ENCODE measurements at regions not wholly inside any gene's neighbourhood (a gene's known extent, or its start where the extent isn't known, plus 50 kb on each side); places are given as distances from the start of the nearest gene placed in this dataset.

- DNase-seq: no peak
Measured at GRCh38 chr10:121285406-121286196, 312.6 kb downstream of the FGFR2 start.

- no peak for DNase-seq
Measured at GRCh38 chr10:121288011-121288410, 310.2 kb downstream of the FGFR2 start.

DNA sequence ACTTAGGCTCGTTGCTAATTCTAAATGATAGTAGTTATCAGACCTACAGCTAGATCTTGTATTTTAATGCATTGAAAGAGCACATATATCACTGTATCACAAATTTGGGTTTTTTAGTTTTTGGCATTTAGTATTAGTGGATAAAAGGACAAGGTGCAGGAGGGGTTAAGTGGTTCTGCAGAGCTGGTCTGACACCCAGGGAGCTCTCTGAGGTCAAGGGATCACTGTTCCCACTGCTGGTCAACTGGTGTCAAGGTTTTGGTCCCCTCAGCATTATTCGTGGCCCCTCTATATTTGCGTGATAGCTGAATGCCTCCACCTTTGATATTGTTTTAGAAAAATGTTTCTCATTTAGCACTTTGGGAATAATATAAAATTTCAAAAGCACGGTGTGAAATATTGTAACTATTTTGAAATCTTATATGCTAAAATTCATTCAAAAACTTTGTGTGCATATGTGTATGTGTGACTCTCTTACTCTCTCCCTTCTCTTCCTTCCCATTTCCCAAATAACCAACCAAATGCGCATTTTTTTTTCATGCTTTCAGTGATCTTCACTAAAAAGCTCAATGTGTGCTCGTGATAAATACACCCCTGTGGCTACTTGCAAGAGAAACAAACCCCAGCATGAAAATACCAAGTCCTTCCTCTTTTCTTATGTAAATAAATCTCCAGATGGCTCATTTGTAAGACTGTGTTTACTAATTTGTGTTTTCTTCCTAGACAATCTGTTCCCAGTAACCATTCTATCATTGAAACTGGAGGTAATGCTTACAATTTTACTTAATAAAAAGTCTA lies 309.2 kb downstream of the FGFR2 start:
- no peak for DNase-seq

DNA sequence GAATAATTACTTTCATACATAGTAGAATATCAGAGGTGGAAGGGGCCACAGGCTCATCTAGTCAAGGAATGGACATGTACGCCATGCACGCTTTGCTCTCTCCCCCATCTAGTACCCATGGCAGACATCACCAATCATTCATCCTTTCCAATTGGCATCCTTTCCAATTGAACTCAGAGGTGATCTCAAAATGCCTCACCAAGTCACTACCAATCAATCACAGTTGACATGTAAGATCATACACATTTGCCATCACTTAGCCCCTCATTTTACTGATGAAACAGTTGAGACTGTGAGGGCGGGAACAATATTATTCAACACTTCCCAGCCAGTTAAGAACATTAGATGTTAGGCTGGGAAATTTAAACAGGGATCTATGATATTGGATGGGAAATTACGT lies 308.4 kb downstream of the FGFR2 start:
- DNase-seq: no peak

- no peak for DNase-seq
Measured at GRCh38 chr10:121290674-121291073, 307.6 kb downstream of the FGFR2 start.

DNA sequence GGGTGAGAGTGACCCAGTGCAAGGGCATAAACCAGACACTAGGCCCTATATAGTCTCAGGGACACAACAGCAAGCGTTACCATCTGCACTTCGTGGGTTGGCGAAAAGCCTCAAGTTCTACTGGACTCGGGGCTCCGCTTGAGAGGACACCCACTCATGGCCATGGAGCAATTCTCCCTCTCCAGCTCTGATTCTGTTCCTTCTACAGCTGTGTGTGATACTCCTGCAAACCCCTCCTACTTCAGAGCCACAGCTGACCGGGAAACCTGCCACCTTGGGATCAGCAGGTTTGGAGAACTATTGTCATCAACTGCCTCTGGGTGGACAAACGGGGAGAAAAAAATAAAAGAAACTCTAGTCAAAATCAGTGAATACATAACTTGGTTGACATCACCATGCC lies 306.9 kb downstream of the FGFR2 start:
- no peak for DNase-seq

DNA sequence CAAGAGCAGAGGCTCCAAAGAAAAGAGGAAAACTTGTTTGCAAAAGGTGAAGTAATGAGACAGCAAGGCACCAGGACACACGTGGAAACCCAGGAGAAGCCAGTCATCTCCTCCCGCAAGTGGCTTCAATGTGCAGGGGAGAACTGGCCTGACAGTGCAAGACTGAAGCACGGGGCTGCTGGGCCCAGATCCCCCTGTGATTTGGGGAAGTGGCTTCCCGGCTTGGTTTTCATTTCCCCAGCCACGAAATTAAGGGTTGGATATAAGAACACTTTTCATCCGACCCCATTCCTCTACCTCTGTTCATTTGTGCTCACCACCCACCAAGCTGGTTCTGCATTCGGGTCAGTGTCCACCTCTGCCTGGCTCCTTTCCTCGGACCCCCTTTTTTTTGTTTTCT lies 306.4 kb downstream of the FGFR2 start:
- DNase-seq: no peak

GRCh38 chr10:121292321-121292720 lies 305.9 kb downstream of the FGFR2 start:
- no peak for DNase-seq

DNA sequence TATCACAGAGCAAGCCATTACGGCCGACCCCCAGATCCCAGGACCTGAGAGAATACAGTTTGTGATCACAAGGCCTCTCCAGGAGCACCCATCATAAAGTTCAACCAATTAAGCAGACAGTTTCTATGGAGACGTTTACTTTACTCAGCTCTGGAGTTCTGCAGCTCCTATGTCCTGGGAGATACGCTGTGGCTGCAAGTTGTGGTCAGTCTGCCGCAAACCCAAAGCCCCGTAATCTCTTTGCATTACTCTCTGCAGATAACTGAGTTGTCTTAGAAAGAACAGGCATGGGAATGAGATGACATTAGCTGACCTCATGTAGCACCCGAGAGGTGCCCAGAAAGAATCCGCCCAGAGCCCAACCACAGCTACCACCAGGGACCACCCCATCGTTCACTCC lies 305.1 kb downstream of the FGFR2 start:
- no peak for DNase-seq

DNA sequence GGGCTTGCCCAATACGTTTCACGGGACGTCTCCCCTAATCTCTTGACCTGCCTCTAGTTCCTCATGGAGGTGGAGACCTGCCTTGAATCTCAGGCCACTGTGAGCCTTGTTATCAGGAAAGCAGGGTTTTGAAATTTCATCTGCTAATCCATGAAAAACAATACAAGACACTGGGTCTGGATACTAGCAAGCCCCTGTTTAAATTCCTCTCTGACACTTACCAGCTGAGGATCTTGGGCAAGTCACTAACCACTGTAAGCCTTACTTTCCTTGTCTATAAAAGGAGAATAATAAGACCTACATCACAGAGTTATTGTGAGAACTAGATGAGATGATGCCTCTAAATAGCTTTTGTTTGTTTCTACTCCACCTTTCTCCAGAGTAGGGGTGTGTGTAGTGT lies 303.6 kb downstream of the FGFR2 start:
- no peak for DNase-seq

GRCh38 chr10:121296378-121296777 lies 301.9 kb downstream of the FGFR2 start:
- no peak for DNase-seq

DNA sequence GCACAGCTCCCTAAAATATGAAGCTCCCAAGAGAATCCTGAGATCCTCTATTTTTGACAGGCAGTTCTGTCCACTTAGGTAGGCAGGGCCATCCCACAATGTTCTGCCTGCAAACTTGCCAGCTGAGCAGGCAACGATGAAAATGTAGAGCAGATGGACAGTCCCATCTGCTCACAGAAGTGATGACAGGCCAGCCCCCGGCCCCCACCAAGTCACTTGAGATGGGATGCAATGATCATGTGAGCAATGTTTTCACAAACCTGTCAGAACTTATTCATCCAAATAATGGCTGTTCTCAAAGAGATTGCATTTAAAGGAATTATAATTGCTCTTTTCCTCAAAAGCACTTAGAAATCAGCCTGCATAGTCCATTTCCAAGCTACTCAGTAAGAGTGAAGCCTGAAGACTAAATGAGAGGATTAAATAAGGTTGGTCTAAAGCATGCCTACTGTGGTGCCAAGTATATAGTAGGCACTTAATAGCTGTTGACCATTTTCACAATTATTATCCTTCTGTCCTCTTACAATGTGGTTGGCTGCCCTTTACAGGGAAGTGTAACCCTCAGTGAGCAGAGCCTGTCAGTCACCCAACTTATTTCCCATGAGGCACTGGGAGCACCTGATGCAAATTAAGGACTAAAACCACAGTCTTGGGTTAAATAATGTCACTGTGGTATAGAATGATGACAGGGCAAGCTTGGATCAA lies 301.2 kb downstream of the FGFR2 start:
- no peak for DNase-seq

DNA sequence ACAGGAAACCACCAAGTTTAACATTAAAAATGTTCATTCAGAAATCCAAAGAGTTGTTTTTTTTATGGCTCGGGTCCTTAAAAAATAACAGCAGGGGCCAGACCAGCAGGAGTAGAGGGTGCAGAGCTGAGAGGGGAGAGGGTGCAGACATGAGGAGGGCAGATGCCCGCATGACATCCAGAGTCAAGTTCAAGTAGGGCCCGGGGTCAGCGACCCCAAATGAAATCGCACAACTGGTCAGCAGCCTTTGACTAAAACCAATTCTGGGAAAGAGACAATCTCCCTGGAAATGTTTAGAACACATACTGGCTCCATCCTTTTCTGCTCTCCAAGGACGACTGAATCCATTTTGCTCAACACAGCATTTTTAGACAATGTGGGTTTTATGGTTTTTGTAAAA lies 297.5 kb downstream of the FGFR2 start:
- no peak for DNase-seq

- no peak for DNase-seq
Measured at GRCh38 chr10:121302541-121303180, 295.6 kb downstream of the FGFR2 start.

DNA sequence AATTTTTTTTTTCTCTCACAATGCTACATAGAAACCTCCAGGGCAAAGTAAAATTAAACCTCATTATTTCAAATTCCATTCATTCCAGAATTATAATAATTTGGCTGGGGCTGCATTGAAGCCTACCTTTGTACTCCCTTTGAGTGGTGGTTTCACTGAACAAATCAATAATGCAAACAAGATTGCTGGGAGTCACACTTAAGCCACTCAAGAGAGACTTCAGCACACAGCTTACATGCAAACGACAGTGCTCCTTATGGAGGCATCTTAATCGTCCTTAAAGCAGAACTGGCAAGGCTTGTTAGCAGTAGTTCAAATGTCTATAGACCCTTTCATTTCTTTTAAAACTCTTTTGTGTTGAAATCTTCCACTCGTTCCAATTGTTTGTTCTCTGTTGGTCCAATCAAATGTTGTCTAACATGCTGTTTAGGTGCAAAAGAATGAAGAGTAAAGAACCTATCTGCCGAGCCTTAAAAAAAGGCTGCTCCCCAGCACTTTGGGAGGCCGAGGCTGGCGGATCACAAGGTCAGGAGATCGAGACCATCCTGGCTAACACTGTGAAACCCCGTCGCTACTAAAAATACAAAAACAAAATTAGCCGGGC lies 294.9 kb downstream of the FGFR2 start:
- no peak for DNase-seq

- no peak for DNase-seq
Measured at GRCh38 chr10:121305066-121305465, 293.2 kb downstream of the FGFR2 start.

GRCh38 chr10:121306159-121306673 lies 292.0 kb downstream of the FGFR2 start:
- DNase-seq: no peak

- DNase-seq: no peak
Measured at GRCh38 chr10:121307411-121307980, 290.7 kb downstream of the FGFR2 start.

DNA sequence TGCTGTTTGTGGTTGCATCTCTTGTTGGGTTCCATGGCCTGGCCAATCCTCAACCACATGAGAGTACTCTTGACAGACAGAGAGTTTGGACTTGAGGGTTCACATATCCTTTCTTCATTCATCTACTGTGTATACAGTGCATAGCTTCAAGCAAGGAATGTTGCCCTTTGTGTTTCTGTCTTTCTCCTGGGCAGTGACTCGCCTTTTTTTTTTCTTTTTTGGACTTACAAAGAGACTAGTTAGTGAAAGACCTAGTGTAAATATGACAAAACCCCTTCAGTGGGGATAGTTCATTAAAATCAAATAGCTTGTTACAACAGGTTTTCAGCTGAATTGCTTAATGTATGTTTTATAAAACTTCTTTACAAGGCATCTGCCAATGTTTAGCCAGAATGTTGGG lies 290.2 kb downstream of the FGFR2 start:
- DNase-seq: no peak

- no peak for DNase-seq
Measured at GRCh38 chr10:121309164-121309563, 289.1 kb downstream of the FGFR2 start.

GRCh38 chr10:121310151-121310711 lies 288.0 kb downstream of the FGFR2 start:
- no peak for DNase-seq
